HCT116 (cell line): ENCODE measurements at regions not wholly inside any gene's neighbourhood (a gene's known extent, or its start where the extent isn't known, plus 50 kb on each side); places are given as distances from the start of the nearest gene placed in this dataset.

Source experiments
- ATAC-seq: fragments of 200-7000 bp; cut with Tn5 transposase; 2 replicates; pipeline ENCODE4 v1.9.1; 2020; ENCODE audit warnings: mild to moderate bottlenecking, moderate library complexity
- BruUV-seq: library from RNA; stranded (reverse); fragments of 400-500 nt; replicated peaks from 2 replicates; lab custom pipeline; 2021; lab: Mats Ljungman, UMichigan
- CTCF ChIA-PET: fragments of 300-600 bp; sonication (Branson Sonifier 250); formaldehyde crosslinking; loops from one replicate; lab custom pipeline; 2021; ENCODE audit warnings: antibody characterized with exemption; lab: Charles Lee
- POLR2A ChIA-PET: fragments of 300-600, 350-600 bp; sonication (Branson Sonifier 250); formaldehyde crosslinking; loops from one replicate; lab custom pipeline; 2021; ENCODE audit warnings: antibody characterized with exemption; lab: Charles Lee
- RAD21 ChIA-PET, 2 experiments: fragments of 300-600 bp; sonication (Branson Sonifier 250); formaldehyde crosslinking; loops; one replicate each; lab custom pipeline; 2023; ENCODE audit warnings: low total read pairs in 2 of 2; ENCODE audit not compliant: uncharacterized antibody in 2 of 2, unreplicated experiment in 2 of 2, low non-redundant PET in 1 of 2; lab: Charles Lee
- DNase-seq: peaks from one replicate; pipeline ENCODE4 v3.0.0-alpha.2; 2010; ENCODE audit warnings: low read depth, low spot score
- H2AFZ ChIP-seq: fragments of 200-600 bp; shearing (Covaris generic), sonication (generic); 2 replicates; pipeline ENCODE4 v1.6.1; 2017; ENCODE audit warnings: low read depth, mixed run types, mixed read lengths, antibody characterized with exemption, low read length; ENCODE audit not compliant: poor library complexity, severe bottlenecking
- H3K27ac ChIP-seq: 2 replicates; pipeline ENCODE4 v1.5.1; 2012; ENCODE audit warnings: low read depth, low read length
- H3K27me3 ChIP-seq: fragments of 200-600 bp; sonication (generic); 2 replicates; pipeline ENCODE4 v1.6.1; 2016; ENCODE audit warnings: mixed run types, low read length, mixed read lengths; ENCODE audit not compliant: insufficient read depth
- H3K36me3 ChIP-seq, 2 experiments: fragments of 200-500 bp in 1 of 2; fragments of 200-600 bp in 1 of 2; sonication (Bioruptor generic) in 1 of 2; sonication (generic) in 1 of 2; 2 replicates each; pipeline versions ENCODE4 v1.5.1 to v1.6.1; 2014 to 2016; ENCODE audit warnings: low read length in 2 of 2, inconsistent platforms in 1 of 2, mixed read lengths in 1 of 2, mixed run types in 1 of 2; ENCODE audit not compliant: insufficient read depth in 2 of 2, control insufficient read depth in 1 of 2
- H3K4me1 ChIP-seq, 2 experiments: fragments of 200-600 bp in 1 of 2; sonication (generic) in 1 of 2; 2 replicates each; pipeline versions ENCODE4 v1.5.1 to v1.6.1; 2012 to 2017; ENCODE audit warnings: low read length in 2 of 2, inconsistent platforms in 1 of 2, mild to moderate bottlenecking in 1 of 2, mixed read lengths in 1 of 2, mixed run types in 1 of 2, moderate library complexity in 1 of 2; ENCODE audit not compliant: insufficient read depth in 2 of 2, control insufficient read depth in 1 of 2
- H3K4me2 ChIP-seq: fragments of 200-600 bp; sonication (generic); 2 replicates; pipeline ENCODE4 v1.6.1; 2017; ENCODE audit warnings: mixed run types, low read length, mixed read lengths
- H3K4me3 ChIP-seq, 2 experiments: fragments of 200-600 bp in 1 of 2; sonication (generic) in 1 of 2; replicated peaks in 1 of 2; 2 replicates each; pipeline ENCODE4 v1.5.1; 2011 to 2016; ENCODE audit warnings: low read length in 2 of 2, control low read depth in 1 of 2, low read depth in 1 of 2, mild to moderate bottlenecking in 1 of 2, mixed read lengths in 1 of 2, mixed run types in 1 of 2
- H3K79me2 ChIP-seq: fragments of 200-600 bp; sonication (generic); 2 replicates; pipeline ENCODE4 v1.6.1; 2017; ENCODE audit warnings: mild to moderate bottlenecking, mixed run types, low read length, moderate library complexity, mixed read lengths; ENCODE audit not compliant: insufficient read depth
- H3K9ac ChIP-seq: fragments of 200-600 bp; sonication (generic); 2 replicates; pipeline ENCODE4 v1.6.1; 2016; ENCODE audit warnings: low read length, mixed read lengths
- H3K9me2 ChIP-seq: fragments of 200-600 bp; sonication (generic), shearing (Covaris generic); 2 replicates; pipeline ENCODE4 v1.6.1; 2017; ENCODE audit warnings: mixed run types, mild to moderate bottlenecking, moderate library complexity; ENCODE audit not compliant: insufficient read depth
- H3K9me3 ChIP-seq, 2 experiments: fragments of 200-500 bp in 1 of 2; fragments of 200-600 bp in 1 of 2; sonication (Bioruptor generic) in 1 of 2; sonication (generic) in 1 of 2; 2 replicates each; pipeline ENCODE4 v1.6.1; 2014 to 2017; ENCODE audit warnings: low read length in 2 of 2, mixed read lengths in 2 of 2, inconsistent platforms in 1 of 2, low read depth in 1 of 2, mild to moderate bottlenecking in 1 of 2, mixed run types in 1 of 2, moderate library complexity in 1 of 2; ENCODE audit not compliant: control insufficient read depth in 1 of 2, insufficient read depth in 1 of 2
- H4K20me1 ChIP-seq: fragments of 200-600 bp; sonication (generic), shearing (Covaris generic); 2 replicates; pipeline ENCODE4 v1.6.1; 2017; ENCODE audit warnings: mixed run types, mild to moderate bottlenecking, moderate library complexity; ENCODE audit not compliant: insufficient read depth
- CBX3 ChIP-seq: IDR thresholded peaks from 2 replicates; pipeline ENCODE4 v1.6.1; 2012; ENCODE audit warnings: low read depth
- CEBPB ChIP-seq: IDR thresholded peaks from 2 replicates; pipeline ENCODE4 v1.6.1; 2012; ENCODE audit warnings: low read depth
- ELF1 ChIP-seq: IDR thresholded peaks from 2 replicates; pipeline ENCODE4 v1.6.1; 2012; ENCODE audit warnings: low read depth, borderline replicate concordance
- EZH2 ChIP-seq: fragments of 200-600 bp; sonication (generic); IDR thresholded peaks from 2 replicates; pipeline ENCODE4 v1.6.1; 2017; ENCODE audit warnings: antibody characterized with exemption, mixed run types
- FOSL1 ChIP-seq: IDR thresholded peaks from 2 replicates; pipeline ENCODE4 v1.6.1; 2012; ENCODE audit warnings: low read depth
- JUND ChIP-seq: IDR thresholded peaks from 2 replicates; pipeline ENCODE4 v1.6.1; 2012
- POLR2A ChIP-seq: IDR thresholded peaks from 2 replicates; pipeline ENCODE4 v1.7.0; 2011; ENCODE audit warnings: borderline replicate concordance; ENCODE audit not compliant: insufficient read depth, insufficient read length; ENCODE audit errors: extremely low read depth
- RAD21 ChIP-seq: IDR thresholded peaks from 2 replicates; pipeline ENCODE4 v1.6.1; 2012; ENCODE audit warnings: low read depth, mild to moderate bottlenecking
- SIN3A ChIP-seq: IDR thresholded peaks from 2 replicates; pipeline ENCODE4 v1.6.1; 2012; ENCODE audit warnings: low read depth
- SP1 ChIP-seq: IDR thresholded peaks from 2 replicates; pipeline ENCODE4 v1.6.1; 2012; ENCODE audit warnings: low read depth
- SRF ChIP-seq: IDR thresholded peaks from 2 replicates; pipeline ENCODE4 v1.6.1; 2012; ENCODE audit warnings: low read depth
- TCF7L2 ChIP-seq: IDR thresholded peaks from 2 replicates; pipeline ENCODE4 v1.7.0; 2011; ENCODE audit warnings: borderline replicate concordance, inconsistent platforms; ENCODE audit not compliant: insufficient read depth, insufficient read length; ENCODE audit errors: extremely low read depth
- YY1 ChIP-seq: IDR thresholded peaks from 2 replicates; pipeline ENCODE4 v1.6.1; 2011; ENCODE audit warnings: low read length, low read depth, moderate library complexity, mild to moderate bottlenecking; ENCODE audit not compliant: insufficient replicate concordance; ENCODE audit errors: extremely low read depth
- ZFX ChIP-seq: fragments of 450-650 bp; IDR thresholded peaks from 2 replicates; pipeline ENCODE4 v1.6.1; 2017
- ZNF274 ChIP-seq: fragments of 200-500 bp; sonication (Bioruptor generic); IDR thresholded peaks from 2 replicates; pipeline ENCODE4 v1.6.1; 2014; ENCODE audit warnings: mild to moderate bottlenecking, low read depth, low read length, inconsistent platforms
- intact Hi-C: fragments of 100-400 bp; cut with micrococcal nuclease; formaldehyde crosslinking; loops from 2 replicates; pipeline ENCODE4 v1.10.0; 2022
- TF ChIP-seq, protein P1 (sequence below): IDR thresholded peaks from 2 replicates; pipeline ENCODE4 v1.6.1; 2012
- TF ChIP-seq, protein P2 (sequence below): IDR thresholded peaks from 2 replicates; pipeline ENCODE4 v1.6.1; 2012; ENCODE audit warnings: low read depth
- TF ChIP-seq, protein P3 (sequence below), 3 experiments: fragments of 200-600 bp in 1 of 3; sonication (generic) in 1 of 3; IDR thresholded peaks in 2 of 3; conservative IDR thresholded peaks in 1 of 3; 2 replicates each; pipeline ENCODE4 v1.5.1; 2012 to 2017; ENCODE audit warnings: low read depth in 2 of 3, low read length in 2 of 3, antibody characterized with exemption in 1 of 3, borderline replicate concordance in 1 of 3, control low read depth in 1 of 3, mild to moderate bottlenecking in 1 of 3, mixed read lengths in 1 of 3, mixed run types in 1 of 3, moderate library complexity in 1 of 3; ENCODE audit not compliant: insufficient read depth in 1 of 3
- TF ChIP-seq, protein P4 (sequence below): IDR thresholded peaks from 2 replicates; pipeline ENCODE4 v1.6.1; 2011; ENCODE audit warnings: mild to moderate bottlenecking, low read length, moderate library complexity; ENCODE audit not compliant: insufficient replicate concordance; ENCODE audit errors: extremely low read depth

DNA sequence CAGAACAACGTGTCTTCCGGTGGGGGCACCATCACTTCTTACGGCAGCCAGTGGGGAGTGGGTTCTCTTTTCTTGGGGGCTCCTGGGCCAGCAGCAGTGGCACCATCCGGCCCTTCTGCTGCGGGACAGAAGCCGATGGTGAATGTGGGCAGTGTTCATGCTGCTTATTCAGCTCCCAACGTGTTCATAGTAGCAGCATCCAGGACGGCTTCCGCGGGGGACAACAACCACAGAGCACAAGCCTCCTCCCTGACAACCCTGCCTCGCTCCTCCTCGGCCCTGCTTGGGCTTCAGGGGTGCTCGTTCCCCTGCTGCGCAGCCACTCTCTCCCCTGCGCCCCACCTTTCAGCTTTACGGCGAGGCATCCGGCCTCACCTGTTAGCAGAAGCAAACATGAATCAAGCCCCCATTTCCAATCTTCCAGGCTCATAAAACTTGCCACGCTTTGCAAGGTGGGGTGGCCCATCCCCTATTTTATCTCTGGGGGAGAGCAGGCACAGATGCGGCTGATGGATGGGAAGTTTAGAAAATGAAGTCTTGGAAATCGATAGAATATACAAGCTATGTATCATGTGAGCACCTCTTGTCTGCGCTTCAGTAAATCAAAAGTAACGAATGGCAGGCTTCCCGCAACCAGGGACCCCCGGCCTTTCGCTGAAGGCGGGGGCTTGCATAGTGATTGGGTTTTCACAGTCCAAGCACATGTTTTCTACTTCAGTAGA lies 191.8 kb upstream of the NECTIN1 start:
- Histone ChIP-seq H3K27ac (no peak overlapping the region), H3K4me2 (no peak overlapping the region), H3K9ac (no peak overlapping the region), H3K27me3 (peaks cover 84% of the 10 kb centered on the region), H3K9me2 (no peaks in the 10 kb centered on the region), H3K4me3 (no peak overlapping the region), H3K36me3 (no peaks in the 10 kb centered on the region), H3K9me3 (no peaks in the 10 kb centered on the region), H2AFZ (no peak overlapping the region), H3K4me1 (no peaks in the 10 kb centered on the region), H3K79me2 (no peaks in the 10 kb centered on the region), H4K20me1 (no peaks in the 10 kb centered on the region)
- DNase-seq (no peak), ATAC-seq (no peak)
- CTCF ChIA-PET, result no interaction called here
- intact Hi-C loops, result no loop called here
- POLR2A ChIA-PET, result no interaction called here
- RAD21 ChIA-PET, result no interaction called here
- BruUV-seq, result no TSS peak
- no peak for TF ChIP-seq SIN3A
- TF ChIP-seq YY1, result no peak
- no peak for TF ChIP-seq ZFX
- TF ChIP-seq CBX3, result no peak
- no peak for TF ChIP-seq EZH2
- no peak for TF ChIP-seq RAD21
- TF ChIP-seq SP1, result no peak
- TF ChIP-seq, protein P1, sequence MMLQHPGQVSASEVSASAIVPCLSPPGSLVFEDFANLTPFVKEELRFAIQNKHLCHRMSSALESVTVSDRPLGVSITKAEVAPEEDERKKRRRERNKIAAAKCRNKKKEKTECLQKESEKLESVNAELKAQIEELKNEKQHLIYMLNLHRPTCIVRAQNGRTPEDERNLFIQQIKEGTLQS, result no peak
- TF ChIP-seq, protein P2, sequence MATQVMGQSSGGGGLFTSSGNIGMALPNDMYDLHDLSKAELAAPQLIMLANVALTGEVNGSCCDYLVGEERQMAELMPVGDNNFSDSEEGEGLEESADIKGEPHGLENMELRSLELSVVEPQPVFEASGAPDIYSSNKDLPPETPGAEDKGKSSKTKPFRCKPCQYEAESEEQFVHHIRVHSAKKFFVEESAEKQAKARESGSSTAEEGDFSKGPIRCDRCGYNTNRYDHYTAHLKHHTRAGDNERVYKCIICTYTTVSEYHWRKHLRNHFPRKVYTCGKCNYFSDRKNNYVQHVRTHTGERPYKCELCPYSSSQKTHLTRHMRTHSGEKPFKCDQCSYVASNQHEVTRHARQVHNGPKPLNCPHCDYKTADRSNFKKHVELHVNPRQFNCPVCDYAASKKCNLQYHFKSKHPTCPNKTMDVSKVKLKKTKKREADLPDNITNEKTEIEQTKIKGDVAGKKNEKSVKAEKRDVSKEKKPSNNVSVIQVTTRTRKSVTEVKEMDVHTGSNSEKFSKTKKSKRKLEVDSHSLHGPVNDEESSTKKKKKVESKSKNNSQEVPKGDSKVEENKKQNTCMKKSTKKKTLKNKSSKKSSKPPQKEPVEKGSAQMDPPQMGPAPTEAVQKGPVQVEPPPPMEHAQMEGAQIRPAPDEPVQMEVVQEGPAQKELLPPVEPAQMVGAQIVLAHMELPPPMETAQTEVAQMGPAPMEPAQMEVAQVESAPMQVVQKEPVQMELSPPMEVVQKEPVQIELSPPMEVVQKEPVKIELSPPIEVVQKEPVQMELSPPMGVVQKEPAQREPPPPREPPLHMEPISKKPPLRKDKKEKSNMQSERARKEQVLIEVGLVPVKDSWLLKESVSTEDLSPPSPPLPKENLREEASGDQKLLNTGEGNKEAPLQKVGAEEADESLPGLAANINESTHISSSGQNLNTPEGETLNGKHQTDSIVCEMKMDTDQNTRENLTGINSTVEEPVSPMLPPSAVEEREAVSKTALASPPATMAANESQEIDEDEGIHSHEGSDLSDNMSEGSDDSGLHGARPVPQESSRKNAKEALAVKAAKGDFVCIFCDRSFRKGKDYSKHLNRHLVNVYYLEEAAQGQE, result no peak
- no peak for TF ChIP-seq JUND
- TF ChIP-seq POLR2A, result no peak
- TF ChIP-seq ELF1, result no peak
- no peak for TF ChIP-seq FOSL1
- no peak for TF ChIP-seq CEBPB
- TF ChIP-seq, protein P3, sequence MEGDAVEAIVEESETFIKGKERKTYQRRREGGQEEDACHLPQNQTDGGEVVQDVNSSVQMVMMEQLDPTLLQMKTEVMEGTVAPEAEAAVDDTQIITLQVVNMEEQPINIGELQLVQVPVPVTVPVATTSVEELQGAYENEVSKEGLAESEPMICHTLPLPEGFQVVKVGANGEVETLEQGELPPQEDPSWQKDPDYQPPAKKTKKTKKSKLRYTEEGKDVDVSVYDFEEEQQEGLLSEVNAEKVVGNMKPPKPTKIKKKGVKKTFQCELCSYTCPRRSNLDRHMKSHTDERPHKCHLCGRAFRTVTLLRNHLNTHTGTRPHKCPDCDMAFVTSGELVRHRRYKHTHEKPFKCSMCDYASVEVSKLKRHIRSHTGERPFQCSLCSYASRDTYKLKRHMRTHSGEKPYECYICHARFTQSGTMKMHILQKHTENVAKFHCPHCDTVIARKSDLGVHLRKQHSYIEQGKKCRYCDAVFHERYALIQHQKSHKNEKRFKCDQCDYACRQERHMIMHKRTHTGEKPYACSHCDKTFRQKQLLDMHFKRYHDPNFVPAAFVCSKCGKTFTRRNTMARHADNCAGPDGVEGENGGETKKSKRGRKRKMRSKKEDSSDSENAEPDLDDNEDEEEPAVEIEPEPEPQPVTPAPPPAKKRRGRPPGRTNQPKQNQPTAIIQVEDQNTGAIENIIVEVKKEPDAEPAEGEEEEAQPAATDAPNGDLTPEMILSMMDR (IDR thresholded peaks at IDR 0.05 in 2 of 3, conservative IDR thresholded peaks at IDR 0.05 in 1 of 3; ENCODE audit: borderline replicate concordance in 1 of 3, insufficient read depth in 1 of 3, low read depth in 2 of 3, low read length in 2 of 3), result no peak
- no peak for TF ChIP-seq ZNF274
- no peak for TF ChIP-seq SRF
- TF ChIP-seq TCF7L2, result no peak
- TF ChIP-seq, protein P4, sequence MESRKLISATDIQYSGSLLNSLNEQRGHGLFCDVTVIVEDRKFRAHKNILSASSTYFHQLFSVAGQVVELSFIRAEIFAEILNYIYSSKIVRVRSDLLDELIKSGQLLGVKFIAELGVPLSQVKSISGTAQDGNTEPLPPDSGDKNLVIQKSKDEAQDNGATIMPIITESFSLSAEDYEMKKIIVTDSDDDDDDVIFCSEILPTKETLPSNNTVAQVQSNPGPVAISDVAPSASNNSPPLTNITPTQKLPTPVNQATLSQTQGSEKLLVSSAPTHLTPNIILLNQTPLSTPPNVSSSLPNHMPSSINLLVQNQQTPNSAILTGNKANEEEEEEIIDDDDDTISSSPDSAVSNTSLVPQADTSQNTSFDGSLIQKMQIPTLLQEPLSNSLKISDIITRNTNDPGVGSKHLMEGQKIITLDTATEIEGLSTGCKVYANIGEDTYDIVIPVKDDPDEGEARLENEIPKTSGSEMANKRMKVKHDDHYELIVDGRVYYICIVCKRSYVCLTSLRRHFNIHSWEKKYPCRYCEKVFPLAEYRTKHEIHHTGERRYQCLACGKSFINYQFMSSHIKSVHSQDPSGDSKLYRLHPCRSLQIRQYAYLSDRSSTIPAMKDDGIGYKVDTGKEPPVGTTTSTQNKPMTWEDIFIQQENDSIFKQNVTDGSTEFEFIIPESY, result no peak
- TF ChIP-seq, all 23 proteins: peak for 0
